ENCODE measurements at regions not wholly inside any gene's neighbourhood (a gene's known extent, or its start where the extent isn't known, plus 50 kb on each side); places are given as distances from the start of the nearest gene placed in this dataset.

DNA sequence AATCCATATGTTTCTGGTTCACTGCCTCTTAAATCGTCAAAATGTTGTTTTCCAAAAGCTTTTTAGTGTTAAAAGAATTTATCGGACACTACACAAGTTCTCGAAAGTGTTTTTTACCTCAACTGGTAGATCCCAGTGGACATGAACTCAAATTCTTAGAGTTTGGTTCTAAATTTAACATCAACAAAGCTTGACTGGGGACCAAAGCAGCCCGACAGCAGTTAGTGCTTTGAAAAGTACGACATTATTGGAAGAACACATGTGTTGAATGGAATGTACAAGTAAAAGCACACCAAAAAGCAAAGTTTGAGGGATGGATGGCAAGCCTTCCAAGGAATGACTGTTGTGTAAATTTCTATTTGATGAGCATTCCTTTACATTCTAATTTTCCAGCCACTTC, 803.9 kb upstream of the POU3F3 start:
- TF ChIP-seq TARDBP (CRISPR knock-in tag; IDR thresholded peaks at IDR 0.05) (no peak), DMTF1 (CRISPR knock-in tag; IDR thresholded peaks at IDR 0.05) (no peak)

Measured in HepG2 (cell line).